ENCODE measurements at regions not wholly inside any gene's neighbourhood (a gene's known extent, or its start where the extent isn't known, plus 50 kb on each side); places are given as distances from the start of the nearest gene placed in this dataset.

GRCh38 chr18:67232406-67232805 lies 284.1 kb downstream of the DSEL start:
- DNase-seq (ENCODE audit: low spot score), result no peak

- DNase-seq (ENCODE audit: low spot score), result no peak
Measured at GRCh38 chr18:67222887-67223286, 293.6 kb downstream of the DSEL start.

GRCh38 chr18:67219821-67220220 lies 296.7 kb downstream of the DSEL start:
- DNase-seq (ENCODE audit: low spot score), result no peak

GRCh38 chr18:67218556-67218955 lies 298.0 kb downstream of the DSEL start:
- DNase-seq (ENCODE audit: low spot score), result no peak

GRCh38 chr18:67217551-67218166 lies 298.9 kb downstream of the DSEL start:
- peak; percentile 63 for DNase-seq (ENCODE audit: low spot score)

- no peak for DNase-seq (ENCODE audit: low spot score)
Measured at GRCh38 chr18:67216846-67217245, 299.7 kb downstream of the DSEL start.

- no peak for DNase-seq (ENCODE audit: low spot score)
Measured at GRCh38 chr18:67215686-67216085, 300.8 kb downstream of the DSEL start.

- DNase-seq (ENCODE audit: low spot score), result no peak
Measured at GRCh38 chr18:67211646-67212045, 304.9 kb downstream of the DSEL start.

GRCh38 chr18:67200665-67201064 lies 315.9 kb downstream of the DSEL start:
- DNase-seq (ENCODE audit: low spot score), result no peak

GRCh38 chr18:67199993-67200617 lies 316.4 kb downstream of the DSEL start:
- peak; percentile 52 for DNase-seq (ENCODE audit: low spot score)

GRCh38 chr18:67194886-67195285 lies 321.6 kb downstream of the DSEL start:
- DNase-seq (ENCODE audit: low spot score), result no peak

GRCh38 chr18:67192535-67192934 lies 324.0 kb downstream of the DSEL start:
- DNase-seq (ENCODE audit: low spot score), result no peak

- DNase-seq (ENCODE audit: low spot score), result no peak
Measured at GRCh38 chr18:67183398-67183797, 333.1 kb downstream of the DSEL start.

- no peak for DNase-seq (ENCODE audit: low spot score)
Measured at GRCh38 chr18:67179726-67180125, 336.8 kb downstream of the DSEL start.

GRCh38 chr18:67159662-67160061 lies 356.9 kb downstream of the DSEL start:
- no peak for DNase-seq (ENCODE audit: low spot score)

GRCh38 chr18:67154979-67155378 lies 361.5 kb downstream of the DSEL start:
- no peak for DNase-seq (ENCODE audit: low spot score)

- DNase-seq (ENCODE audit: low spot score), result no peak
Measured at GRCh38 chr18:67151366-67151765, 365.2 kb downstream of the DSEL start.

GRCh38 chr18:67145586-67146292 lies 370.8 kb downstream of the DSEL start:
- no peak for DNase-seq (ENCODE audit: low spot score)

- no peak for DNase-seq (ENCODE audit: low spot score)
Measured at GRCh38 chr18:67144329-67144728, 372.2 kb downstream of the DSEL start.

GRCh38 chr18:67143028-67143427 lies 373.5 kb downstream of the DSEL start:
- DNase-seq (ENCODE audit: low spot score), result no peak

- DNase-seq (ENCODE audit: low spot score), result no peak
Measured at GRCh38 chr18:67142604-67143003, 373.9 kb downstream of the DSEL start.

- DNase-seq (ENCODE audit: low spot score), result no peak
Measured at GRCh38 chr18:67140495-67140894, 376.0 kb downstream of the DSEL start.

GRCh38 chr18:67139899-67140298 lies 376.6 kb downstream of the DSEL start:
- no peak for DNase-seq (ENCODE audit: low spot score)

GRCh38 chr18:67135981-67136380 lies 380.5 kb downstream of the DSEL start:
- DNase-seq (ENCODE audit: low spot score), result no peak
